ENCODE measurements at regions not wholly inside any gene's neighbourhood (a gene's known extent, or its start where the extent isn't known, plus 50 kb on each side); places are given as distances from the start of the nearest gene placed in this dataset.
"Not testable (repeated sequence)": the region's sequence is repeated elsewhere in the genome, so short reads cannot be mapped to it uniquely, and the experiment has no call there.

DNA sequence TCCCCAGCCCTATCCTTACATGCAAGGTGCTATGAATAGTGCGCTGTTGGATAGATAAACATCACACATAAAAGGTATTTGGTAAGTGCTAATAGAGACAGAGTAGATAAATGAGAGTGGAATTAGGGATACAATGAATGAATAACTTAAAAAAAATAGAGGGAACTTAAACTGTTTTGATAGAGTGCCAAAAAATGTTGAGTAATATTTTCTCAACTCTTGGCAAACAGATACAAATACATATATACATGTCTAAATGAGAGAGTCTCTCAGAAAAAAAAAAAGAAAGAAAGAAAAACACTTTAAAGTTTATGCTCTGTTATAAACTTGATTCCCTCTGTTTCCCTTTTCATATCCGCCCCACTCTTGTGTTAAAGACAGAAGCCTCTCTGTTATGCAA, 667.4 kb downstream of the ROBO2 start:
- DNase-seq, result no peak

DNA sequence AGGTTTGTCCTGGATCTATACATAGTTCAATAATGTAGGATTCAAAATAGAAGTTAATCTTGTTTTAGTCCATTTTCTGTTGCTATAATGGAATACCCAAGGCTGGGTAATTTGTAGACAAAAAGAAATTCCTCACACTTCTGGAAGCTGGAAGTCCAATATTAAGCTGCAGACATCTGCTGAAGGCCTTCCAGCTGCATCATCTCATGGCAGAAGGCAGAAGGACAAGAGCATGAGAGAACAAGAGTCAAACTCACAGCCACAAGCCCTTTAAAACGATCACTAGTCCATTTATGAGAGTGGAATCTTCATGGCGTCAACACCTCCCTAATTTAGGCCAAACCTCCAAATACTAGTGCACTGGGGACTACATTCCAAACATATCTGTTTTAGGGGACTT, 669.3 kb downstream of the ROBO2 start:
- no peak for DNase-seq

DNA sequence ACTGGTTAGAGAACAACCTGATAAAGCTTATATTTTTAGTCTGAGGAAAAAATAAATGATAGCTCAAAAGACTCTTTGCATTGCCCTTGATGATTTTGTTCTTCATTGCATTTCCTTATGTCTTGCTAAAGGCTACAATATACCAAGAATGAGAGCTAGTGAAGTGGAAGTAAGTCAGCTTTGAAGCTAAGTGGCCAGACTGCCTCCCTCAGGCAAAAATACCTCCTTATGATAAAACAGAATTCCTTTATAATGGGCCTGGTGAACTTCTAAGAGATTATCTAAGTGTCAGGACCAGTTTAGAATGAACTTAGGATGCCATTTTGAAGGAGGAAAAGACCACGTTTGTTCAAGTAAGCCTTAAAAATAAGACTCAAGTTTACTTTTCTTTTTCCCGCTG, 678.4 kb downstream of the ROBO2 start:
- no peak for DNase-seq

DNA sequence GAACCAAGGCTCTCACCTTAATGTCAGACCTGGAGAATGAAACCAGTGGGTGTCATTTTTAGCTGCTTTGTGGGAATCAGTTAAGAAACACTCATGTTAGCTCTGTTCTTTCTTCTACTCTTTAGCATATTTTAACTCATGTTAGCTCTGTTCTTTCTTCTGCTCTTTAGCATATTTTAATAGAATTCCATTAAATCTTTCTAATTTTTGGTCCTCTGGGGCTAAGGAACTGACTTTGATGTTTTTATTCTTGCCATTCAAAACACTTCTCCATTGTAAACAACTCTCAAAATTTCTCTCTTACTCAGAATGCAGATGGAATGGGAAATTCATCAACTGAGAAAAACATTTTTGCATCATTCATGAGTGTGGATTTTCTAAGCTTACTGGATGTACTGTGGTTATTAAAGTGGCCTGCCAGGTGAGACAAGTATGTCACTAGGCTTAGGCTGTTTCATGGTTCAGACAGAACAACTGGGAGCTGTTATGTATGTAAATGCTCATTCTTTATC, 680.6 kb downstream of the ROBO2 start:
- no peak for DNase-seq

DNA sequence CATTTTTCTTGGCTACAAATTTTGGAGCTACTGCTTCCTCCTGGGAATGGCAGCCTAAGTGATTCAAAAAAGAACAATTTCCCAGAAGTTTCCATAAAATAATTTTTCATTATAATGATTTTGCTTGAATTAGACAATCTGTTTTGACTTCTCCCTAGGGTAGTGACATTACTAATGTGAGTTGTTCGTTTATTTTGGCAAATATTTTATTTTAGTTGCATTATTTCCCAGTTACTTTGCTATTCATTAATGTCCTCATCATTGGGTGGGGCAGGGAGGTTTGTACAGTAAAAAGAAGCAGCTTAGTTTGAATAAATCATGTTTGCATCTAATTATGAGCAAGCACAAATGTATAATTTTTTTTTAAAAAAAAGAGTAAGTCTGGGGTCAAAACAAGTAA, 686.6 kb downstream of the ROBO2 start:
- no peak for DNase-seq

DNA sequence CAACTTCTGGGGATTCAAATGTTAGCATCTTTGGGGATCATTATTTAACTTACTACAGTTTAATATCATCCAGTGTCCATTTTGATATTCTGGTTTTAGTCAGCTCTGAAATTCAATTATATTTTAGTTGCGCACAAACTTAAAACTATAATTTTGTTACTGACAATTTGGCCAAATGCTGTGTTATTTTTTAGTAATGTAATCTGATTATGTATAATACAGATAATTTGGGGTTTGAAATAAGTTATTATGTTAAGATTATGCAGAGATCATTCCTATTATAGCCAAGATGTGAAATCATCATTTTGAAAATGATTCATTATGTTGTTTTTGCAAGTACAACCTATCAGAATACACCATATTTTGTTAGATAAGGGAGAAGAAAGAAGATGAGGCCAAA, 706.1 kb downstream of the ROBO2 start:
- DNase-seq, result no peak

DNA sequence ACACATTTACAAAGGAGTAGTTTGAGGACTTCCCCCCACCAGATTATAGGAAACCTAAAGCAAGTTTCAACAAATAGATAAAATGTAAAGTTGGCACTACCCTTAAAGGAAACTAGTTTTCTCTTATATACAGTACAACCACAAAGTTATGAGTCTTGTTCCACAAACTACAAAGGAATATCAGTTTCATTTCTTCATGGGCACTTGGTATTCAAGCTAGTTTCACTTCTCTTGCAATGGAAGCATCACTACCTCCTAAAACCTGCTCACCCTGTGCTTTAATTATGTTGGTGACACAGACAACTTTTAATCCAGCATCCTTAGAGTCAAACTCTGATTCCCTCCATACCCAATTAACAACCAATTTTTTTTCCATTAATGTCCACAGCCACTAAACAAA, 707.0 kb downstream of the ROBO2 start:
- DNase-seq, result no peak

DNA sequence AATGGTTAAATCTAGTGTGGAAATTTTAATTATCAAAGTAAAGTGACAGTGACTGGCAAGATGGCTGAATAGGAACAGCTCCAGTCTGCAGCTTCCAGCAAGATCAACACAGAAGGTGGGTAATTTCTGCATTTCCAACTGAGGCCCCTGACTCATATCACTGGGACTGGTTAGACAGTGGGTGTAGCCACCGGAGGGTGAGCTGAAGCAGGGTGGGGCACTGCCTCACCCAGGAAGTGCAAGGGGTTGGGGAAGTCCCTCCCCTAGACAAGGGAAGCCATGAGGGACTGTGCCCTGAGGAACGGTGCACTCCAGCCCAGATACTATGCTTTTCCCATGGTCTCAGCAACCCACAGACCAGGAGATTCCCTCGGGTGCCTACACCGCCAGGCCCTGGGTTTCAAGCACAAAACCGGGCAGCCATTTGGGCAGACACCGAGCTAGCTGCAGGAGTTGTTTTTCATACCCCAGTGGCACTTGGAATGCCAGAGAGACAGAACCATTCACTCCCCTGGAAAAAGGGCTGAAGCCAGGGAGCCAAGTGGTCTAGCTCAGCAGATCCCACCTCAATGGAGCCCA, 716.6 kb downstream of the ROBO2 start:
- DNase-seq, result not testable (repeated sequence)

DNA sequence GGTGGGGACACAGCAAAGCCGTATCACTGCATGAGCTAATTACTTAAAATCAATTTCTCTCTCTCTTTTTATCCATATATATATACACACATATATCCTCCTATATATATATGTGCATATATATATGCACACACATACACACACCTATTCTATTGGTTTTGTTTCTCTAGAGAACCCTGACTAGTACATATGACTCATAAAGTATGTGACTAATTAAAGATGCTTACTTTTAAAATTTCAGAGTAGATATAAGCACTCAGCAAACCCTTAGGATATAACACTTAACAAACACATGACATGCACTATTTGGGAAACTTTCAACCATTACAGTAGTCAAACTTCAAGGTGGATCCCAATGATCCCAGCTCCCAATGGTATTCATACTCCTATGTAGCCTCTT, 732.6 kb downstream of the ROBO2 start:
- DNase-seq, result no peak

DNA sequence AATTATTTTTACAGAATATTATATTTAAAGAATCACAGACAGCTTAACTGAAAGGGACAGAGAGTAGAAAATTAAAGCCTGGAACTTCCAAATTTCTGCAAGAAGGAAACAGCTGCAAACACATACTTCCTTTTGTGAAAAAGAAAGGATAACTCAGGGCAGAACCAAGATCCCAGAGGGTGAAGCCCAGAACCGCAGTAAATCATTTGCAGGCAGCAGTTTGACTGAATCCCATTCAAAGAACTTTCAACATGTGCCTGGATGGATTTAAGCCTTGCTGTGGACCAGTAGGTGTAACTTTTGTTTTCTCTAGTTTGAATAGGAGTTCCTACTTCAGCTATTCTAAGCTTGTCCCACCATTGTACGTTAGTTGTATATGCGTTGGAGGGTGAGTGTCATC, 733.2 kb downstream of the ROBO2 start:
- no peak for DNase-seq

DNA sequence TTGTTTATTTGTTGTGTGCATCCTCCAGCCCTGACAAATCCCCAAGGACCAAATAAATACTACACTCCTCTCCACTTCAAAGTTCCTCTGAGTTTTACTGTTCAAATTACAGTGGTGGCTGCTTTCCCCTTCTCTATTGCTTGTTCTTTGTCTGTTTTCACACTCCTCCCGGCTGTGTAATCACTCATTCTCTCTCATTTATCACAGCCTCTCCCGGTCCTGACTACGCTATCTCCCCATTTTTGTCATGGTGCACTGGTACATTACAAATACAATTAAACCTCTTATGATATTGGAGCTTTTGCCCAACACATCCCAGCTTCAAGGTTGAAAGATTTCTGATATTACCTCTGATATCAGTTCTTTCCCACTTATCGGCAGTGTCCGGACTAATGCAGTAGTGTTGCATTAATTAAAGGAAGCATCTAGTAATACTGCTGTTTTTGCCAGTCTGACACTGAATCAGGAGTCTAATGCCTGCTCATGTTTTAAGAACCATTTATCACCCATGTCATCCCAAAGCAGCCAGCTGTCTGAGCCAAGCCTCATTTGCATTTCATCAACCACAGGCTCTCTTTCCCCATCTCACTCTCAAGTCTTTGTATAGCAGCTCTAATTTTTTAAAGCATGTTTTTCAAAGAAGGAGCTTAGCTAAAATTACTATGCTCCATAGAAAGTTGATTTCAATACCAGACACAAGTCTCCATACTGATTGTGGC, 740.5 kb downstream of the ROBO2 start:
- no peak for DNase-seq

DNA sequence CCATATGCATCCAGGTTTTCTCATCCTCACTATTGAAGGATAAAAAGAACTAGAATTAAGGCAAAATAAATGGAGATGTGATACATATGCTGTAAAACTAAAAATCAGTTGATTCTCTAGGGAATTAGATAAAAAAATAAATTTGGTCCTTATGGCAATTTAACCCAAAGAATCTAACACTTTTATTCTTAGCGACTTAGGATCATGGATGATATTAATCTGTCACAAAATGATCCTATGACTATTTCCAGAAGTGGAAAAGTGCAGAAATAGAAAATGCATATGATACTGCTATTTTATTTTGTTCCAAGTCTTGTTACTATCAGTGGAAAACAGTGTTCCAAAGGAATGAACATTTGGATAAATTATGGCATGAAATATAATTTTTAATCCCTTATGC, 746.3 kb downstream of the ROBO2 start:
- DNase-seq, result no peak

DNA sequence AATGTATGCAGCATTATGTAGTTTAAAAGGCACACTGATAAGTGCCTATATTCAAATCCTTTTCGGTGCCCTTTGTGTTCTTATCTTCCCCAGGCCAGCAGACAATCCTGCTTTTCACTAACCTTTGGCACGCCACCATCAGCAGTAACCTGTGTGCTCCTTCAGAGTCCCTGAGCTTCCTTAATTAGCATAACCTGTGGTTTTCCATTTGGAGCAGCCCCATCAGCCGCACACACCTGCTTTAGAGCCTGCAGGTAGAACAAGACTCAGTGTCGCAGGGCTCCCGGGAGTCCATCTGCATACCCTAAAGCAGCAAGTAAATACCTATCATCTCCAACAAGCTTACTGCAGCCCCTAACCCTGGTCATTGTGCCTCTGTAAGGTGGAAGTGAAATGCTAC, 755.1 kb downstream of the ROBO2 start:
- DNase-seq, result no peak

DNA sequence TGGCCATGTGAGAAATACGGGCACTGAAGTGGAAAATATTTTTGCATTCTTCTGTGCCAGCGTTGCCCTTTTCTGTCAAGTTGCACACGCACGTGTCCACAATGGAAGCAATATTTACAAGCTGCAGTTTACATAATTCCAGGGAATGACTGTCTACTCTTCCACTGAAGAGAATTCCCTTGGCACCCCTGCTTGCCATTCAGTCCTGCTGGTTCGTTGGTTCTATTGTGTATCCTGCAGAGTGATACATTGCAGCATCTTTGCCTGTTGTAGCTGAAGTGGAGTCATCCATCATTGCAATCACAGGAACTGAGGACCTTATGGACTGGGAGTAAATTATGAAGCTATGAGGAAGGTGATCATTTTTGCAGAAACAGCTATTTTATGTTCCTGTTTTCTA, 759.4 kb downstream of the ROBO2 start:
- DNase-seq, result no peak

DNA sequence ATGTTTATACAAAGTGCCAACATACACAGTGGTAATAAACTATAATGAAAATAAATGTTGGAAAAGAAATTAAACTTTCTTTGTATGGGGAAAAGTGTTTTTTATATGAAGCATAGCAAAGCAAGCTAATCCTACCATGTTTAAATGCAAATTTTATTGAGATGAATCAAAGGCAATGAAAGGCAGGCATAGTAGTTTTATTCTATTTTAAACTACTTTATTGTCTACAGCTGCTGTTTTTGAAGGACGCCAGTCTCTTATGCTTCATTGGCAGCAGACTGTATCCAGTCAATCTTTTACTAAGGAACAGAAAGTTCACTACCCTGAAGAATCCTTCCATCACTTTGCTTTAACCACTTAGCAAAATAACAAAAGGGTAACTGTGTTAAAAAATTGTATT, 761.0 kb downstream of the ROBO2 start:
- DNase-seq, result no peak

DNA sequence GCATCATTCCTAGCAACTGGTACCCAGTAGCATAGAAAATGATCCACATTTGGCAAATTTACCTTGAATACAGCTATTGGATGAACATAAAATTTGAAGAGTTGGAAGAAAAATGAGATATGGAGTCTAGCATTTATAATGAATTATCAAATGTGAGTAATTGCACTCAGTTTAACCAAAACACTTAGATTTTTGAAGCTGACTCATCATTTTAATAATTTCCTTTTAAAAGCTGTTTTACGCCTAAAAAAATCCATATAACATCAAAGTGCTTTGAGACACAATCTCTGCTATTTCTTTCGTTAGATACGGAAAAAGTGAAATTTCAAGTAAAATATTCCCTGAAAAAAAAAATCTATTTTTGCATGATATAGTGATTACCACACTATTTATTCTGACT, 767.4 kb downstream of the ROBO2 start:
- DNase-seq, result no peak

DNA sequence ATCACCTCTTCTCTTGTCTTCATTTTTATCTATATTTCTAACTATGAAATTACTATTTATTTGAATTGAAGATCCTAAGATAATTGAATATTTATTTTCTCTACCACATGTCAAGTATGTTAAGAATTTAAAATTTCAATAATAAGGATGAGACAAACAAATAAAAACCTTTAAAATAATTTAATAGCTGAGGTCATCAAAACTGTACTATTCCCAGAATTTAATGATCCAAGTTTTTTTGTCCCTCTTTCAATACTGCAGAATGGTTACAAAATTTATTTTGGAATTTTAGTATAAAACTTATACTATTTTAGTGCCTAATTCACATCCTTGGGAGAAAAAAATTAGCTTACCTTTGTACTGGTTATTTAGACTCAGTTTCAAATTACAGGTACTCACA, 774.9 kb downstream of the ROBO2 start:
- no peak for DNase-seq

DNA sequence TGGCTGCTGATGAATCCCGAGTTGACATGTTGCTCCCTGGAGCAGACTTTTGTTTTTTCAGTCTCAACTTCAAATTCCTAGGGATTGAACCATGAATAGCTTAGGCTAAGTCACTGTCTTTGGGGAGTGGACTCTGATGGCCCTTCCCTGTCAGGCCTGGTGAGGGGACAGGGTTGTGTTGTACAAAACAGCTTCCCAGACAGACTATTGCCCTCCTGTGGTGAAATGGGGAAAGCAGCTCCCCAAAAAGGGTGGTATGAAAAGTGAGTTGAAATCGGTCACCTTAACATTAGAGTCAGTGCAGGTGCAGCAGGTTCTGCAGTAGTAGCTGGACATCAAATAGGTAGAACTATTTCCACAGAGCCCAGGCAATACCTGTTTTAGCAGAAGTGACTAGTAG, 775.6 kb downstream of the ROBO2 start:
- no peak for DNase-seq

DNA sequence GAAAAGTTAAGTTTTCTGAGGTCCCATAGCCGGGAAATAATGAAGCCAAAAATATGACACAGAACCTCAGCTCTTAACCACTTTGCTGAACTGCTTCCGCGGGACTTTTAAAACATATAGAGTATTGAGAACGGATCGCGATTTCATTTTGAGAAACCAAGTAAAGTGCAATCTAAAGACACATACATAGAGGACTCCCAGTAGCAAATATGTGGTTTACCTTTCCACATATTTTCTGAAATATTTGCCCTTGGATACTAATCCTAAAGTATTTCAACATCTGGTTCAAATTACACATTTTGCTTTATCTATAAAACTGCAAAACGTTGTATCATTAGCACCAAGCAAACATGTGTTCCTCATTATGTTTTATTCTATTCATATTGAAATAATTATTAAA, 776.5 kb downstream of the ROBO2 start:
- no peak for DNase-seq

DNA sequence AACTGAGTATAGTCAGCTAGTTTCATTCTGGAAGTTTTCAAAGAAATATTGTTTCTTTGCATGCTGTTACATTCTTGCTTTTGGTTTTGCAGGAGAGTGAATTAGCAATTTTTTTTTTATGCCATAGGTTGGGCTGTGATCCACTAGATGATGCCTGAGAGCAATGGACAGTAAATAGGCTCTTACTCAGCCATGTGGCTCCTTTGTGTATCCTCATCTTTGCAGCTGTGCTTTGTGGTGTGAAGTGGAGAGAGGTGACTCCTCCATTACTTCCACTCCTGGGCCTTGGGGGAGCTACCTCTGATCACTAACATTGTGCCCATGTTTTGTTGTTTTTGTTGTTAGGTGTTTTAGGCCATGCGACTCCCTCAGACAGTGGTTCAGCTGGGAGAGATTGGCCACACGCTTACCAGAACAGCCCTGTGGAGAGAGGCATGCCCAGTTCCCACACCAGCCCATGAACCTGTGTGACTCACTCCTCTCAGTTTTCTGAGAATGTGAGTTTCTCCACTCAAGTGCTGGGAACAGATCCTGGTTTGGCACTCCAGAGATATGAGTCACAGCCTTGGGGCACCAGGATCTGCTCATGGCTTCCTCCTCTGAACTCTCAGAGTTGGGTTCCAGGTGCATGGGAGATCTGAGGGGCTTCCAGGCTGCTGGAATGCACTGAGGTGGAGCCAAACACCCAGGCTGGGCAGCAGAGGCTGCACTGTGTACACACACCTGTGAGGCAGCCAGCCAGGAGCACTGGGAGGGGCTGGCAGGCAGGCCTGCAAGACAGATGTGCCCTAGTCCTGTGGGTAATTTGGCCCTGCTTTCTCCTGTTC, 785.3 kb downstream of the ROBO2 start:
- DNase-seq, result no peak

DNA sequence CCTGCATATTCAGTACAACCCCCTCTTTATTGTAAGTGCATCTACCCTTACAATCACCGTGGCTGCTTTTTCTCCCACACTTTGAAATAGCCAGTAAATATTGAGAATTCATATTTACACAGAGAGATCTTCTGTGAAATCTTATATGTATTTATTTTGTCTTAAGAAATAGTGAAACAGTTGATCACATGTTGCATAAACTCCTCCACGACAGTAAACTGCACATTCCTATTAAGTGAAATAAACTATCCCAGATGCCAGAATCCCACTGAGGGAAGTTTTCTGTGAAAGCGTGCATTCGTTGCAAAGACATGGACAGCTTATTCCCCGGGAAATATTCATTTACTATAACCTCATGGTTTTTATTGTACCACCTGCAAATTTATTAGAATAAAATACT, 796.0 kb downstream of the ROBO2 start:
- no peak for DNase-seq

DNA sequence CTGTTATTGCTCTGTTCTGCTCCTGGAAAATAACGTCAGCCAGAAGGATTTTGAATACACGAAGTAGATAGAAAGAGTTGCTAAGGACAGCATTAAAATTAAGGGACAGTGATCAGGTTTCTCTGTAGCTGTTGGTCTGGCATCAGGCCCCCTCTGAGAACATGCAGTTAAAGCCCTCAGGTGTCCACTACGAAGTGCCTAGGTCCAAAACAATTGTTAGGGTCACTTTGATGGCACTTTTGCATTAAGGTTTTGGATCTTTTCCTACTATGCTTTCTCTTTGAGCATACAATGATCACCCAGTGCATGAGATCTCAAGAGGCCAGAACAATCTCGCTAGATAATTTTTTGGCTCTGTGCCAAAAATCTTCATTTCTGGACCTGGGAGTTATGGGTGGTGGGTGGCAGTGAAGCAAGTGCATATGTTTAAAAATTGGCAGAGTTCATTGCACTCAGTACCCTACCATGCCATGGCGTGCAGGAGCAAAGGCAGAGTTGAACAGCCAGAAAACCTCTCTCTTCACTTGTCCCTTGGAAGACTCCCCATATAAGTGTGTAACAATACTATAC, 797.6 kb downstream of the ROBO2 start:
- DNase-seq, result no peak

DNA sequence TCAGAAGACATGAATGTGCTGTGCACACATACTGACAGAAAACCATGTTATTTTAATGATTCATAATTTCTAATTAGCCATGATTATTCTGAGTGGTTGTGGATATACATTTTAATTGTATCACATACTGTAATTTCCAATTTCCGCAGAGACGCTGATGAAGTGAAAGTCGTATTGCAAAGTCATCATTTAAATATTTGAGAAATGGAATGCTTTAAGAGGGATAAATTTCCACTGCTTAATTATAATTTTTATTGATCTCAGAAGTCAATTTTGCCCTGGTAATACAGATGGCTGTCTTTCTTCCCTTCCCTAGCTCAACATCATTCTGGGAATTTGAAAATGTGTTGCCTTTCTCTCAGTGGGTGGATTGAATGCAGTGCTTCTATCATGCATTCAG, 819.3 kb downstream of the ROBO2 start:
- no peak for DNase-seq

DNA sequence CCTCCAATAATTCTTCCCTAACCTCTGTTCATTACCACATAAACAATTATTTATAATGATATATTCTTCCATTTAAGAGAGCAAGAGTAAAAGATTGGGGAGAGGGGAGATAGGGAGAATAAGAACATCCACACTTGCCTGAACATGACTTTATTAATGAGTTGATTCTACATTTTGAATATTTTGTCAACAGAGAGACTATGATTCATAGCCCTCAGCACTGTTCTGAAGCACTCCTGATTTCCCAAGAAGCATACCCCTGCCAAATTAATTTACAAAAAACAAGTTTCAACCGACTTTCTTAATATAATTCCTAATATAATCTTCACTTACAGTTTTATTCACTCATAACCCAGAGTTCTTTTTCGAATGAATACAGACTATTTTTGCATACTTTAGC, 828.8 kb downstream of the ROBO2 start:
- no peak for DNase-seq
